DOHH2 (cell line): ENCODE measurements at regions not wholly inside any gene's neighbourhood (a gene's known extent, or its start where the extent isn't known, plus 50 kb on each side); places are given as distances from the start of the nearest gene placed in this dataset.

Source experiments
- EZH2phosphoT487 ChIP-seq: fragments of 200-600 bp; sonication (generic); IDR thresholded peaks from 2 replicates; pipeline ENCODE4 v1.6.1; 2017; ENCODE audit warnings: borderline replicate concordance, mild to moderate bottlenecking, antibody characterized with exemption, low read length, moderate library complexity, mixed read lengths
- TF ChIP-seq, protein P1 (sequence below): fragments of 200-600 bp; sonication (generic); IDR thresholded peaks from one replicate; pipeline ENCODE4 v1.5.1; 2014; ENCODE audit warnings: antibody characterized with exemption, mild to moderate bottlenecking, low read depth, low read length; ENCODE audit not compliant: poor library complexity, severe bottlenecking

DNA sequence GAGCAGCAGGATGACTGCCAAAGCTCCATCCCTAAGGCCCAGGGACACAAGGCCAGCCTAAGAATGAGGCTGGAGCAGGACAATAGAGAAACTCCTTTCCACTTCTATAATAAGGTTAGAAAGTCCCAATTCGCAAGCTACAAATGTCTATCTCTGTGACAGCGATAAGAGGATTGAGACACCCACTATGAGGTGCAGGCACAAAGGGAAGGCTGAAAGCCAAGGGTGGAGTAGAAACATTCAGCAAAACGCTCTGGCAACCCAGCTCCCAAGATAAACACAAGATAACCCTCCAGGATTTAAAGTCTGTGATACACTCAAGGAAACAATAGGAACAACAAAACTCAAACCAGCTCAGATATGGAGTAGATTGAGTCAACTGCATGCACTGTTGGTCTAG lies 418.0 kb upstream of the UBE2E3 start:
- TF ChIP-seq, protein P1, sequence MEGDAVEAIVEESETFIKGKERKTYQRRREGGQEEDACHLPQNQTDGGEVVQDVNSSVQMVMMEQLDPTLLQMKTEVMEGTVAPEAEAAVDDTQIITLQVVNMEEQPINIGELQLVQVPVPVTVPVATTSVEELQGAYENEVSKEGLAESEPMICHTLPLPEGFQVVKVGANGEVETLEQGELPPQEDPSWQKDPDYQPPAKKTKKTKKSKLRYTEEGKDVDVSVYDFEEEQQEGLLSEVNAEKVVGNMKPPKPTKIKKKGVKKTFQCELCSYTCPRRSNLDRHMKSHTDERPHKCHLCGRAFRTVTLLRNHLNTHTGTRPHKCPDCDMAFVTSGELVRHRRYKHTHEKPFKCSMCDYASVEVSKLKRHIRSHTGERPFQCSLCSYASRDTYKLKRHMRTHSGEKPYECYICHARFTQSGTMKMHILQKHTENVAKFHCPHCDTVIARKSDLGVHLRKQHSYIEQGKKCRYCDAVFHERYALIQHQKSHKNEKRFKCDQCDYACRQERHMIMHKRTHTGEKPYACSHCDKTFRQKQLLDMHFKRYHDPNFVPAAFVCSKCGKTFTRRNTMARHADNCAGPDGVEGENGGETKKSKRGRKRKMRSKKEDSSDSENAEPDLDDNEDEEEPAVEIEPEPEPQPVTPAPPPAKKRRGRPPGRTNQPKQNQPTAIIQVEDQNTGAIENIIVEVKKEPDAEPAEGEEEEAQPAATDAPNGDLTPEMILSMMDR, result no peak
- no peak for TF ChIP-seq EZH2phosphoT487
